Epithelial cell of esophagus (primary cell): ENCODE measurements at regions not wholly inside any gene's neighbourhood (a gene's known extent, or its start where the extent isn't known, plus 50 kb on each side); places are given as distances from the start of the nearest gene placed in this dataset.

ENCODE experiments used
- DNase-seq: peaks from one replicate; pipeline ENCODE4 v3.0.0; 2010; ENCODE audit warnings: low read depth
- H3K4me3 ChIP-seq: 2 replicates; pipeline ENCODE4 v1.5.1; 2011; ENCODE audit warnings: mild to moderate bottlenecking, low read length, control low read depth
- CTCF ChIP-seq: IDR thresholded peaks from 2 replicates; pipeline ENCODE4 v1.5.1; 2011; ENCODE audit warnings: low read depth, mild to moderate bottlenecking, low read length, control low read depth, inconsistent platforms; ENCODE audit not compliant: insufficient read depth; ENCODE audit errors: missing control alignments

- TF ChIP-seq CTCF, result no peak
- no peak overlapping the region for H3K4me3 ChIP-seq
- no peak for DNase-seq
Measured at GRCh38 chr6:8181951-8182845, 79.8 kb upstream of the EEF1E1 start.

DNA sequence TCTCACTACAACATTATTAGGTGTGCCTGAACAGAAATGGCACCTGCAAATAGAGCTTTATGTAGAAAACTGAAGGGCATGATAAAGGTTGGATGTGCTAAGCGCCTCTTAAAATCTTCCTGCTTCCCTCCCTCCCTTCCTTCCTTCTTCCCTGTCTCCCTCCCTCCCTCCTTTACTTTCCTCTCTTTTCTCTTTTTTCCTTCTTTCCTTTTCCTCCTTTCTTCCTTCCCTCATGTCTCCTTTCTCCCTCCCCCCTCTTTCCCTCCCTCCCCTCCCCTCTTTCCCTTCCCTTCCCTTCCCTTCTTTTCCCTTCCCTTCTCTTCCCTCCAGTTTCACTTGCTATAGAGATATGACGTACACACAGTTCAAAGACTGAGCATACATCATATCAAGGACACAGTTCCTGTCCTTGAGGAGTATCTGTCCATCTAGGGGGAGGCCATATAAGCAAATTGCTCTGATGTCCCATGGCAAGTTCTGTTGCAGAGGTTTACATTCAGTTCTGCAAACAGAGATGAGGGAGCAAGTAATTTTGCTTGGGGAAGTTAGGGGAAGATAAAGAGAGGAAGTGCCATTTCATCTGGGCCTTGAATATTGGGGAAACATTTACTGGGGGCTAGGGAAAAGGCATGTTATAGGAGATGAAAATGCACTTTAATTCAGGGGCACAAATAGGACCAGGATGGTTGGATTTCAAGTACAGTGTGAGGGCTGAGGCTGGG, 79.0 kb upstream of the EEF1E1 start:
- no peak overlapping the region for H3K4me3 ChIP-seq
- no peak for TF ChIP-seq CTCF
- DNase-seq, result no peak

- no peak overlapping the region for H3K4me3 ChIP-seq
- TF ChIP-seq CTCF, result no peak
- peak; percentile 42 for DNase-seq
Measured at GRCh38 chr6:8180327-8181159, 78.2 kb upstream of the EEF1E1 start.

DNA sequence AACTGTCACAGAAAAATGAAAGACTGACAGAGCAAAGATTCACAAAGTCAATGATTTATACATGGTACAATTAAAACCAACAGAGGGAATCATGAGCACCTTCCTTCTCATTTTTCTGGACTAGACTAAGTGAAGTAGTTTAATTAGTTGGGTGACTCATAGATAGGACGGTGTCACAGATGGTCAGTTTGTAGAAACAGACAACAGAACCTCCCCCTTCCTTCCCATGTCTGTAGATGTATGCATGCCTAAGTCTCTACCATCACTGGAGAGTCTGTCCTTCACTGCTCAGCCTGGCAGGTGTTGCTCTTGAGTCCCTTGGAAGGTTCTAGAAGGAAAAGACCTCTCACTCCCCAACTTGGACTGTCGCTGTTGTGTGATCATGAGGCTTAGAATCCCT, 75.4 kb upstream of the EEF1E1 start:
- no peak overlapping the region for H3K4me3 ChIP-seq
- no peak for TF ChIP-seq CTCF
- DNase-seq, result no peak

- DNase-seq, result peak; percentile 45
- no peak for TF ChIP-seq CTCF
- H3K4me3 ChIP-seq, result no peak overlapping the region
Measured at GRCh38 chr6:8175046-8175777, 72.9 kb upstream of the EEF1E1 start.

DNA sequence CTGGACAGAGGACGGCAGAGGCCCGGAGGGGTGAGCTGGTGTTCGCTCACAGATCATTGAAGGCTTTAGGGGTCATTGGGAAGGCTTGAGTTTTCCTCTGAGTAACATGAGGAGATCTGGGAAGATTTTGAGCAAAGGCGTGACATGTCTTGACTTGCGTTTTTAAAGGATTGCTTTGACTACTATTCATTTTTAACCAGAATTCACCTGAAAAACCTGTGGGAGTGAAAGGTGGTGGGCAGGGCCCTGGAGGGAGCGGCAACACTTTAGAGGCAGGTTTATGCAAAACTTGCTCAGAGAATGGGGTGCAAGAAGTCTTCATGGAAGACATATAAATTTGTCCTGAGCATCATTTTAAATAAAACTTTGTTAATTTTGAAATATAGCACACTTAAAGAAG, 72.2 kb upstream of the EEF1E1 start:
- peak; percentile 55 for DNase-seq
- no peak overlapping the region for H3K4me3 ChIP-seq
- no peak for TF ChIP-seq CTCF
